ENCODE measurements at regions not wholly inside any gene's neighbourhood (a gene's known extent, or its start where the extent isn't known, plus 50 kb on each side); places are given as distances from the start of the nearest gene placed in this dataset.

- Histone ChIP-seq H3K27me3 (0 out of 2 replicates have a peak, but pooled peaks cover 2% of the 10 kb centered on the region), H3K36me3 (no peaks in the 10 kb centered on the region), H3K4me3 (no peak overlapping the region), H3K9me3 (no peaks in the 10 kb centered on the region)
- DNase-seq: no peak
These were observed 83.1 kb upstream of the PTPN1 start for GRCh38 chr20:50426866-50427718.

- DNase-seq: peak; percentile 45
- Histone ChIP-seq H3K36me3 (no peaks in the 10 kb centered on the region), H3K27me3 (0 out of 2 replicates have a peak, but pooled peaks cover 2% of the 10 kb centered on the region), H3K4me3 (no peak overlapping the region), H3K9me3 (no peaks in the 10 kb centered on the region)
These were observed 82.5 kb upstream of the PTPN1 start for GRCh38 chr20:50427719-50428083.

GRCh38 chr20:50428097-50428828, 81.9 kb upstream of the PTPN1 start:
- no peak for DNase-seq
- Histone ChIP-seq H3K9me3 (no peaks in the 10 kb centered on the region), H3K27me3 (0 out of 2 replicates have a peak, but pooled peaks cover 2% of the 10 kb centered on the region), H3K4me3 (no peak overlapping the region), H3K36me3 (no peaks in the 10 kb centered on the region)

- Histone ChIP-seq H3K9me3 (no peaks in the 10 kb centered on the region), H3K4me3 (no peak overlapping the region), H3K36me3 (no peaks in the 10 kb centered on the region), H3K27me3 (0 out of 2 replicates have a peak, but pooled peaks cover 2% of the 10 kb centered on the region)
- DNase-seq: no peak
These were observed 80.8 kb upstream of the PTPN1 start for GRCh38 chr20:50429412-50429811.

GRCh38 chr20:50431066-50431450, 79.1 kb upstream of the PTPN1 start:
- Histone ChIP-seq H3K9me3 (no peaks in the 10 kb centered on the region), H3K27me3 (no peaks in the 10 kb centered on the region), H3K4me3 (no peak overlapping the region), H3K36me3 (no peaks in the 10 kb centered on the region)
- DNase-seq: no peak

GRCh38 chr20:50433001-50433761, 77.0 kb upstream of the PTPN1 start:
- Histone ChIP-seq H3K9me3 (no peaks in the 10 kb centered on the region), H3K27me3 (no peaks in the 10 kb centered on the region), H3K36me3 (no peaks in the 10 kb centered on the region), H3K4me3 (no peak overlapping the region)
- no peak for DNase-seq

- Histone ChIP-seq H3K9me3 (no peaks in the 10 kb centered on the region), H3K4me3 (no peak overlapping the region), H3K36me3 (no peaks in the 10 kb centered on the region), H3K27me3 (no peaks in the 10 kb centered on the region)
- DNase-seq: no peak
These were observed 75.9 kb upstream of the PTPN1 start for GRCh38 chr20:50434321-50434652.

GRCh38 chr20:50434653-50435396, 75.4 kb upstream of the PTPN1 start:
- Histone ChIP-seq H3K4me3 (no peak overlapping the region), H3K36me3 (no peaks in the 10 kb centered on the region), H3K9me3 (no peaks in the 10 kb centered on the region), H3K27me3 (no peaks in the 10 kb centered on the region)
- DNase-seq: peak; percentile 47

- DNase-seq: no peak
- no peaks in the 10 kb centered on the region for H3K36me3 ChIP-seq
- no peak overlapping the region for H3K4me3 ChIP-seq
- H3K27me3 ChIP-seq: no peaks in the 10 kb centered on the region
- H3K9me3 ChIP-seq: no peaks in the 10 kb centered on the region
These were observed 74.7 kb upstream of the PTPN1 start for GRCh38 chr20:50435397-50436051.

- no peaks in the 10 kb centered on the region for H3K36me3 ChIP-seq
- no peak overlapping the region for H3K4me3 ChIP-seq
- H3K9me3 ChIP-seq: no peaks in the 10 kb centered on the region
- H3K27me3 ChIP-seq: no peaks in the 10 kb centered on the region
- peak; percentile 42 for DNase-seq
These were observed 74.0 kb upstream of the PTPN1 start for GRCh38 chr20:50436052-50436656.

- Histone ChIP-seq H3K9me3 (no peaks in the 10 kb centered on the region), H3K36me3 (no peaks in the 10 kb centered on the region), H3K4me3 (no peak overlapping the region), H3K27me3 (no peaks in the 10 kb centered on the region)
- DNase-seq: no peak
These were observed 73.5 kb upstream of the PTPN1 start for GRCh38 chr20:50436696-50437095.

GRCh38 chr20:50438986-50439407, 71.2 kb upstream of the PTPN1 start:
- peak; percentile 84 for DNase-seq
- Histone ChIP-seq H3K36me3 (no peaks in the 10 kb centered on the region), H3K9me3 (no peaks in the 10 kb centered on the region), H3K4me3 (no peak overlapping the region), H3K27me3 (no peaks in the 10 kb centered on the region)

GRCh38 chr20:50439539-50440453, 70.4 kb upstream of the PTPN1 start:
- no peaks in the 10 kb centered on the region for H3K9me3 ChIP-seq
- no peaks in the 10 kb centered on the region for H3K27me3 ChIP-seq
- H3K4me3 ChIP-seq: no peak overlapping the region
- no peaks in the 10 kb centered on the region for H3K36me3 ChIP-seq
- DNase-seq: no peak

- no peaks in the 10 kb centered on the region for H3K9me3 ChIP-seq
- no peak overlapping the region for H3K4me3 ChIP-seq
- DNase-seq: no peak
- no peaks in the 10 kb centered on the region for H3K27me3 ChIP-seq
- no peaks in the 10 kb centered on the region for H3K36me3 ChIP-seq
These were observed 67.7 kb upstream of the PTPN1 start for GRCh38 chr20:50442512-50442911.
